ENCODE measurements at regions not wholly inside any gene's neighbourhood (a gene's known extent, or its start where the extent isn't known, plus 50 kb on each side); places are given as distances from the start of the nearest gene placed in this dataset.

GRCh38 chr12:115398311-115398781 lies 714.4 kb upstream of the TBX3 start:
- TF ChIP-seq CTCF (conservative IDR thresholded peaks at IDR 0.05; ENCODE audit: low read depth, low read length) (peak; percentile 96), EZH2 (IDR thresholded peaks at IDR 0.05; ENCODE audit: low read length, unreplicated experiment) (no peak)
